ENCODE measurements at regions not wholly inside any gene's neighbourhood (a gene's known extent, or its start where the extent isn't known, plus 50 kb on each side); places are given as distances from the start of the nearest gene placed in this dataset.

GRCh38 chr14:103220134-103220981 is 97.1 kb downstream of the TNFAIP2 start:
- no peak overlapping the region for H2BK5ac ChIP-seq (ENCODE audit: low read depth, low read length)
- H3K36me3 ChIP-seq (ENCODE audit: control insufficient read depth in 2 of 4, insufficient read depth in 4 of 4, low read length in 3 of 4): no peaks in the 10 kb centered on the region
- H2BK20ac ChIP-seq (ENCODE audit: low read length): no peak overlapping the region
- peaks cover 8 to 28% (median 23%) of the 10 kb centered on the region in 4 experiments for H3K27me3 ChIP-seq (replicated peaks in 1 of 4; ENCODE audit: control insufficient read depth in 3 of 4, extremely low read depth in 1 of 4, insufficient read depth in 3 of 4, low read length in 3 of 4)
- H2AFZ ChIP-seq (ENCODE audit: low read length): peak overlapping the region; percentile 92; the same call in 1 of the 2 replicates
- no peak overlapping the region for H4K91ac ChIP-seq (replicated peaks; ENCODE audit: insufficient read length, low read length)
- no peaks in the 10 kb centered on the region for H3K9me3 ChIP-seq (ENCODE audit: insufficient read depth in 2 of 2, low read depth in 1 of 2, low read length in 1 of 2)
- H2AK5ac ChIP-seq (ENCODE audit: low read depth, low read length): no peak overlapping the region
- H2BK120ac ChIP-seq (replicated peaks; ENCODE audit: low read depth, low read length): no peak overlapping the region
- H3K4ac ChIP-seq (replicated peaks; ENCODE audit: insufficient read length, low read depth, low read length): no peak overlapping the region
- peak overlapping the region; percentile 31 to 72 (median 39) for H3K4me3 ChIP-seq (ENCODE audit: extremely low read depth in 1 of 4, insufficient read depth in 2 of 4, low read depth in 3 of 4, low read length in 4 of 4)
- H3K18ac ChIP-seq (ENCODE audit: extremely low read depth, low read length): peak overlapping the region; percentile 71; the same call in 1 of the 2 replicates
- peak overlapping the region in 2 of 4 experiments; percentile 2 to 34; a peak in 1 of 7 replicates for H3K9ac ChIP-seq (replicated peaks in 1 of 4; ENCODE audit: extremely low read depth in 1 of 4, low read depth in 3 of 4, low read length in 3 of 4)
- peak overlapping the region; percentile 39; the same call in 1 of the 2 replicates for H2BK12ac ChIP-seq (ENCODE audit: low read depth, low read length)
- no peaks in the 10 kb centered on the region for H3K79me1 ChIP-seq (ENCODE audit: low read depth, low read length)
- WGBS, 2 experiments (ENCODE audit: extremely low coverage in 1 of 2, insufficient coverage in 1 of 2, insufficient read length in 1 of 2, insufficient replicate concordance in 2 of 2, low coverage in 1 of 2, low lambda C conversion rate in 2 of 2, missing lambda C conversion rate in 1 of 2): 21% methylated on average over 35 of the region's 92 CpGs; no CpG with 5 or more reads in 1 of the 2 experiments
- POLR2A ChIA-PET (ENCODE audit: partially characterized antibody): no interaction called here
- H2BK15ac ChIP-seq (ENCODE audit: low read length): no peak overlapping the region
- H3K4me1 ChIP-seq (replicated peaks in 1 of 4; ENCODE audit: control insufficient read depth in 3 of 4, insufficient read depth in 4 of 4, low read length in 3 of 4): peaks cover 0 to 8% (median 4%) of the 10 kb centered on the region in 4 experiments; a peak in 5 of 7 replicates
- CTCF ChIA-PET (ENCODE audit: partially characterized antibody): interaction anchor here (0.7 to 1.2 kb wide), 4 partner anchors 11 to 116 kb away, joined by 3 to 4 read pairs (median 4); no protein-coding TSS in a partner anchor
- FAIRE-seq: no peak
- peaks cover 5% of the 10 kb centered on the region; the same call in 1 of the 2 replicates for H3K23me2 ChIP-seq (ENCODE audit: low read depth, low read length)
- no peaks in the 10 kb centered on the region for H3K79me2 ChIP-seq (ENCODE audit: control insufficient read depth in 1 of 2, insufficient read depth in 2 of 2, low read length in 2 of 2)
- no peak overlapping the region for H3K14ac ChIP-seq (ENCODE audit: insufficient read length)
- no peak for DNase-seq (ENCODE audit: low read depth in 1 of 2, low spot score in 2 of 2)
- H3K56ac ChIP-seq (replicated peaks; ENCODE audit: insufficient read length, low read depth, low read length): no peak overlapping the region
- H4K8ac ChIP-seq (ENCODE audit: extremely low read depth, insufficient read depth, low read length): peak overlapping the region; percentile 73
- H4K5ac ChIP-seq (ENCODE audit: insufficient read length, low read depth, low read length): no peak overlapping the region
- no peaks in the 10 kb centered on the region for H4K20me1 ChIP-seq (replicated peaks in 1 of 2; ENCODE audit: control insufficient read depth in 1 of 2, insufficient read depth in 2 of 2, low read length in 2 of 2)
- no peak overlapping the region for H3K27ac ChIP-seq (ENCODE audit: low read depth, low read length)
- H3K23ac ChIP-seq (ENCODE audit: insufficient read length): no peak overlapping the region
- peak overlapping the region; percentile 61 to 78 for H3K4me2 ChIP-seq (ENCODE audit: insufficient read depth in 1 of 2, low read depth in 2 of 2, low read length in 2 of 2)
- TF ChIP-seq E2F6 (IDR thresholded peaks at IDR 0.05) (peak; percentile 24; the same call in 1 of the 2 replicates), SUZ12 (IDR thresholded peaks at IDR 0.05; ENCODE audit: low read length) (peak; percentile 51; the same call in 1 of the 2 replicates), SP1 (IDR thresholded peaks at IDR 0.05; ENCODE audit: low read depth, low read length) (no peak), KDM4A (IDR thresholded peaks at IDR 0.05; ENCODE audit: low read depth, low read length, severe bottlenecking) (peak; percentile 84), CTCF (IDR thresholded peaks at IDR 0.05; ENCODE audit: control extremely low read depth in 1 of 3, insufficient read depth in 1 of 3, low read depth in 1 of 3, low read length in 3 of 3) (no peak), RBBP5 (IDR thresholded peaks at IDR 0.05; ENCODE audit: borderline replicate concordance, low read depth, low read length) (no peak), HDAC2 (IDR thresholded peaks at IDR 0.05; ENCODE audit: borderline replicate concordance in 1 of 2, low read depth in 2 of 2, low read length in 2 of 2) (no peak), ASH2L (IDR thresholded peaks at IDR 0.05; ENCODE audit: low read length) (peak; percentile 36)
